HEK293 (cell line): ENCODE measurements at regions not wholly inside any gene's neighbourhood (a gene's known extent, or its start where the extent isn't known, plus 50 kb on each side); places are given as distances from the start of the nearest gene placed in this dataset.
"Not testable (repeated sequence)": the region's sequence is repeated elsewhere in the genome, so short reads cannot be mapped to it uniquely, and the experiment has no call there.

Experiments used
- CTCF ChIA-PET: fragments of 350-600 bp; formaldehyde crosslinking; extraction: SDS; loops from one replicate; lab custom pipeline; 2021; ENCODE audit warnings: antibody characterized with exemption; lab: Yijun Ruan, JAX
- POLR2A ChIA-PET: fragments of 300-600 bp; formaldehyde crosslinking; extraction: SDS; loops from one replicate; lab custom pipeline; 2020; ENCODE audit warnings: antibody characterized with exemption, inconsistent platforms; lab: Yijun Ruan, JAX
- H3K27ac ChIP-seq: fragments of 200-500 bp; sonication (Bioruptor generic); 2 replicates; pipeline ENCODE4 v1.5.1; 2014; ENCODE audit warnings: low read depth, low read length, control low read depth, inconsistent platforms; ENCODE audit errors: extremely low read depth
- H3K36me3 ChIP-seq, 2 experiments: fragments of 200-500 bp in 1 of 2; sonication (Bioruptor generic) in 1 of 2; 1 replicate in 1 of 2; 2 replicates in 1 of 2; pipeline ENCODE4 v1.5.1; 2014 to 2017; ENCODE audit warnings: inconsistent platforms in 2 of 2, low read length in 2 of 2; ENCODE audit not compliant: control insufficient read depth in 2 of 2, insufficient read depth in 1 of 2
- H3K4me1 ChIP-seq: fragments of 200-500 bp; sonication (Bioruptor generic); 2 replicates; pipeline ENCODE4 v1.5.1; 2014; ENCODE audit warnings: mild to moderate bottlenecking, low read length, inconsistent platforms; ENCODE audit not compliant: control insufficient read depth, insufficient read depth
- H3K4me3 ChIP-seq: 2 replicates; pipeline ENCODE4 v1.5.1; 2011; ENCODE audit warnings: low read depth, mild to moderate bottlenecking, control low read depth, low read length, moderate library complexity
- H3K9me3 ChIP-seq: fragments of 200-500 bp; sonication (Bioruptor generic); 2 replicates; pipeline ENCODE4 v1.5.1; 2014; ENCODE audit warnings: low read depth, low read length, inconsistent platforms; ENCODE audit not compliant: control insufficient read depth, insufficient read depth
- BCL11B ChIP-seq: fragments of 450-650 bp; formaldehyde crosslinking; IDR thresholded peaks from 2 replicates; pipeline ENCODE4 v1.5.1; 2016; ENCODE audit warnings: low read depth, missing biosample characterization, missing genetic modification characterization
- KLF8 ChIP-seq: fragments of 450-650 bp; formaldehyde crosslinking; IDR thresholded peaks from 2 replicates; pipeline ENCODE4 v1.5.1; 2016; ENCODE audit warnings: missing biosample characterization, missing genetic modification characterization
- PATZ1 ChIP-seq: fragments of 450-650 bp; formaldehyde crosslinking; IDR thresholded peaks from 2 replicates; pipeline ENCODE4 v1.5.1; 2016; ENCODE audit warnings: missing biosample characterization, missing genetic modification characterization
- PRDM10 ChIP-seq: fragments of 450-650 bp; formaldehyde crosslinking; IDR thresholded peaks from 2 replicates; pipeline ENCODE4 v1.5.1; 2016; ENCODE audit warnings: missing biosample characterization, missing genetic modification characterization
- REST ChIP-seq: fragments of 450-650 bp; formaldehyde crosslinking; IDR thresholded peaks from 2 replicates; pipeline ENCODE4 v1.5.1; 2016; ENCODE audit warnings: missing biosample characterization, missing genetic modification characterization
- SP7 ChIP-seq: fragments of 450-650 bp; formaldehyde crosslinking; IDR thresholded peaks from 2 replicates; pipeline ENCODE4 v1.5.1; 2016; ENCODE audit warnings: missing biosample characterization, missing genetic modification characterization
- ZIC2 ChIP-seq: fragments of 450-650 bp; formaldehyde crosslinking; IDR thresholded peaks from 2 replicates; pipeline ENCODE4 v1.5.1; 2016; ENCODE audit warnings: missing biosample characterization, missing genetic modification characterization
- ZNF121 ChIP-seq: fragments of 450-650 bp; formaldehyde crosslinking; IDR thresholded peaks from 2 replicates; pipeline ENCODE4 v1.5.1; 2016; ENCODE audit warnings: missing biosample characterization, missing genetic modification characterization
- ZNF18 ChIP-seq: fragments of 450-650 bp; formaldehyde crosslinking; IDR thresholded peaks from 2 replicates; pipeline ENCODE4 v1.5.1; 2016; ENCODE audit warnings: missing biosample characterization, missing genetic modification characterization
- ZNF488 ChIP-seq: fragments of 450-650 bp; formaldehyde crosslinking; IDR thresholded peaks from 2 replicates; pipeline ENCODE4 v1.5.1; 2016; ENCODE audit warnings: missing biosample characterization, missing genetic modification characterization
- ZNF548 ChIP-seq: fragments of 450-650 bp; formaldehyde crosslinking; IDR thresholded peaks from 2 replicates; pipeline ENCODE4 v1.5.1; 2016; ENCODE audit warnings: missing biosample characterization, missing genetic modification characterization
- ZNF677 ChIP-seq: fragments of 450-650 bp; IDR thresholded peaks from 2 replicates; pipeline ENCODE4 v1.5.0; 2018; ENCODE audit warnings: missing biosample characterization, mild to moderate bottlenecking, missing genetic modification characterization, moderate library complexity
- ZNF701 ChIP-seq: fragments of 450-650 bp; formaldehyde crosslinking; IDR thresholded peaks from 2 replicates; pipeline ENCODE4 v1.5.1; 2016; ENCODE audit warnings: missing biosample characterization, missing genetic modification characterization
- ZNF792 ChIP-seq: fragments of 450-650 bp; formaldehyde crosslinking; IDR thresholded peaks from 2 replicates; pipeline ENCODE4 v1.5.1; 2016; ENCODE audit warnings: missing biosample characterization, missing genetic modification characterization
- ZNF837 ChIP-seq: fragments of 450-650 bp; formaldehyde crosslinking; IDR thresholded peaks from 2 replicates; pipeline ENCODE4 v1.5.1; 2016; ENCODE audit warnings: missing biosample characterization, missing genetic modification characterization
- ZXDB ChIP-seq: fragments of 450-650 bp; formaldehyde crosslinking; IDR thresholded peaks from 2 replicates; pipeline ENCODE4 v1.5.1; 2016; ENCODE audit warnings: missing biosample characterization, missing genetic modification characterization

- Histone ChIP-seq H3K9me3 (no peaks in the 10 kb centered on the region), H3K36me3 (no peaks in the 10 kb centered on the region), H3K27ac (no peak overlapping the region)
- CTCF ChIA-PET: interaction anchor here (0.6 kb wide), 1 partner anchor 96 kb away, joined by 4 read pairs; no protein-coding TSS in a partner anchor
- TF ChIP-seq BCL11B (no peak), ZNF548 (no peak), ZNF121 (tag by site-specific recombination) (no peak), KLF8 (tag by site-specific recombination) (no peak), ZNF677 (tag by site-specific recombination) (no peak), ZNF701 (tag by site-specific recombination) (no peak)
- TF ChIP-seq, all 188 proteins: peak for 0
- H3K4me1 ChIP-seq: no peaks in the 10 kb centered on the region
- H3K4me3 ChIP-seq: no peak overlapping the region
- POLR2A ChIA-PET: no interaction called here
These were observed 101.5 kb upstream of the CPNE4 start for GRCh38 chr3:132136334-132136716.

- H3K36me3 ChIP-seq, H3K27ac ChIP-seq, H3K4me3 ChIP-seq, CTCF ChIA-PET, POLR2A ChIA-PET, H3K4me1 ChIP-seq, H3K9me3 ChIP-seq: not testable (repeated sequence)
These were observed 102.1 kb upstream of the CPNE4 start for GRCh38 chr3:132136902-132137301.

GRCh38 chr3:132145833-132146232 lies 111.0 kb upstream of the CPNE4 start:
- no peaks in the 10 kb centered on the region for H3K36me3 ChIP-seq
- TF ChIP-seq PATZ1 (no peak), BCL11B (no peak), PRDM10 (tag by site-specific recombination) (peak; percentile 44; the same call in 1 of the 2 replicates), SP7 (no peak)
- TF ChIP-seq, all 188 proteins: peak for 1
- H3K4me1 ChIP-seq: no peaks in the 10 kb centered on the region
- no peak overlapping the region for H3K27ac ChIP-seq
- ChIA-PET CTCF (no interaction called here), POLR2A (no interaction called here)
- no peaks in the 10 kb centered on the region for H3K9me3 ChIP-seq
- no peak overlapping the region for H3K4me3 ChIP-seq

- H3K27ac ChIP-seq: no peak overlapping the region
- no peaks in the 10 kb centered on the region for H3K9me3 ChIP-seq
- POLR2A ChIA-PET: no interaction called here
- H3K4me1 ChIP-seq: no peaks in the 10 kb centered on the region
- H3K36me3 ChIP-seq: no peaks in the 10 kb centered on the region
- no peak overlapping the region for H3K4me3 ChIP-seq
- CTCF ChIA-PET: no interaction called here
- TF ChIP-seq ZNF837 (tag by site-specific recombination) (no peak), ZNF792 (tag by site-specific recombination) (no peak), ZIC2 (no peak), REST (tag by site-specific recombination) (no peak), ZNF18 (tag by site-specific recombination) (no peak), ZXDB (tag by site-specific recombination) (no peak), ZNF488 (no peak)
These were observed 119.8 kb upstream of the CPNE4 start for GRCh38 chr3:132154619-132155018.
